HEK293T (cell line): ENCODE measurements at regions not wholly inside any gene's neighbourhood (a gene's known extent, or its start where the extent isn't known, plus 50 kb on each side); places are given as distances from the start of the nearest gene placed in this dataset.

ENCODE experiments used
- ARNT ChIP-seq: fragments of 450-650 bp; IDR thresholded peaks from 2 replicates; pipeline ENCODE4 v1.6.1; 2017; ENCODE audit warnings: mild to moderate bottlenecking
- BHLHE40 ChIP-seq: fragments of 450-650 bp; IDR thresholded peaks from 2 replicates; pipeline ENCODE4 v1.6.1; 2016; ENCODE audit warnings: mild to moderate bottlenecking, moderate library complexity, borderline replicate concordance
- CTBP1 ChIP-seq: fragments of 450-650 bp; IDR thresholded peaks from 2 replicates; pipeline ENCODE4 v1.6.1; 2016; ENCODE audit warnings: borderline replicate concordance
- FOXA1 ChIP-seq: fragments of 450-650 bp; IDR thresholded peaks from 2 replicates; pipeline ENCODE4 v1.6.1; 2016; ENCODE audit warnings: mild to moderate bottlenecking
- FOXM1 ChIP-seq: fragments of 450-650 bp; IDR thresholded peaks from 2 replicates; pipeline ENCODE4 v1.6.1; 2017; ENCODE audit warnings: mild to moderate bottlenecking, borderline replicate concordance
- HDGF ChIP-seq: fragments of 450-650 bp; IDR thresholded peaks from 2 replicates; pipeline ENCODE4 v1.6.1; 2017; ENCODE audit warnings: antibody characterized with exemption, borderline replicate concordance
- LEF1 ChIP-seq: fragments of 450-650 bp; IDR thresholded peaks from 2 replicates; pipeline ENCODE4 v1.6.1; 2017; ENCODE audit warnings: mild to moderate bottlenecking, borderline replicate concordance
- NFRKB ChIP-seq: fragments of 450-650 bp; IDR thresholded peaks from 2 replicates; pipeline ENCODE4 v1.6.1; 2016; ENCODE audit warnings: mild to moderate bottlenecking, moderate library complexity
- PKNOX1 ChIP-seq: fragments of 450-650 bp; IDR thresholded peaks from 2 replicates; pipeline ENCODE4 v1.6.1; 2016
- SP1 ChIP-seq: fragments of 450-650 bp; IDR thresholded peaks from 2 replicates; pipeline ENCODE4 v1.6.1; 2017
- SUZ12 ChIP-seq: fragments of 450-650 bp; IDR thresholded peaks from 2 replicates; pipeline ENCODE4 v1.6.1; 2016; ENCODE audit warnings: mild to moderate bottlenecking
- TARDBP ChIP-seq: fragments of 450-650 bp; IDR thresholded peaks from 2 replicates; pipeline ENCODE4 v1.6.1; 2016
- ZNF384 ChIP-seq: fragments of 450-650 bp; IDR thresholded peaks from 2 replicates; pipeline ENCODE4 v1.6.1; 2016

GRCh38 chr2:46818141-46818621, 97.4 kb downstream of the MCFD2 start:
- TF ChIP-seq BHLHE40 (no peak), SUZ12 (no peak), HDGF (no peak), TARDBP (no peak), ZNF384 (no peak), FOXA1 (no peak), ARNT (no peak), NFRKB (no peak), SP1 (no peak), FOXM1 (no peak), PKNOX1 (no peak), LEF1 (no peak), CTBP1 (no peak)
